H9 (cell line): ENCODE measurements at regions not wholly inside any gene's neighbourhood (a gene's known extent, or its start where the extent isn't known, plus 50 kb on each side); places are given as distances from the start of the nearest gene placed in this dataset.

Source experiments
- DNase-seq: peaks from one replicate; pipeline ENCODE4 v3.0.0-alpha.2; 2017
- H2AFZ ChIP-seq: one replicate; pipeline ENCODE4 v1.6.1; 2013; ENCODE audit warnings: mild to moderate bottlenecking, low read length, control low read depth, moderate library complexity
- H2AK5ac ChIP-seq: 2 replicates; pipeline ENCODE4 v1.6.1; 2013; ENCODE audit warnings: low read length, control low read depth, mixed read lengths; ENCODE audit not compliant: insufficient read length
- H2BK120ac ChIP-seq: one replicate; pipeline ENCODE4 v1.6.1; 2013; ENCODE audit warnings: low read depth, mild to moderate bottlenecking, low read length, control low read depth, inconsistent platforms; ENCODE audit not compliant: poor library complexity, severe bottlenecking
- H2BK12ac ChIP-seq: 2 replicates; pipeline ENCODE4 v1.6.1; 2013; ENCODE audit warnings: low read length, control low read depth, mixed read lengths, low read depth; ENCODE audit not compliant: insufficient read length
- H2BK15ac ChIP-seq: 2 replicates; pipeline ENCODE4 v1.6.1; 2013; ENCODE audit warnings: low read depth, low read length, control low read depth
- H2BK20ac ChIP-seq: one replicate; pipeline ENCODE4 v1.6.1; 2013; ENCODE audit warnings: low read depth, mild to moderate bottlenecking, low read length, control low read depth, inconsistent platforms; ENCODE audit not compliant: poor library complexity, severe bottlenecking
- H2BK5ac ChIP-seq: 2 replicates; pipeline ENCODE4 v1.6.1; 2013; ENCODE audit warnings: low read length, control low read depth, mixed read lengths; ENCODE audit not compliant: insufficient read length
- H3K14ac ChIP-seq: 2 replicates; pipeline ENCODE4 v1.6.1; 2013; ENCODE audit warnings: low read length, control low read depth; ENCODE audit not compliant: insufficient read depth
- H3K18ac ChIP-seq: 2 replicates; pipeline ENCODE4 v1.6.1; 2013; ENCODE audit warnings: low read depth, mild to moderate bottlenecking, mixed read lengths, low read length, control low read depth; ENCODE audit not compliant: insufficient read length
- H3K23ac ChIP-seq: 2 replicates; pipeline ENCODE4 v1.6.1; 2013; ENCODE audit warnings: low read length, control low read depth, mixed read lengths, low read depth; ENCODE audit not compliant: insufficient read length
- H3K23me2 ChIP-seq: 2 replicates; pipeline ENCODE4 v1.6.1; 2013; ENCODE audit warnings: low read depth, mild to moderate bottlenecking, mixed read lengths, low read length, control low read depth; ENCODE audit not compliant: insufficient read length, poor library complexity, severe bottlenecking
- H3K27ac ChIP-seq: 2 replicates; pipeline ENCODE4 v1.5.1; 2013; ENCODE audit warnings: low read length, control low read depth, mixed read lengths, low read depth; ENCODE audit not compliant: insufficient read length
- H3K27me3 ChIP-seq: 2 replicates; pipeline ENCODE4 v1.6.1; 2013; ENCODE audit warnings: low read length, control low read depth, inconsistent platforms; ENCODE audit not compliant: insufficient read depth
- H3K4ac ChIP-seq: 2 replicates; pipeline ENCODE4 v1.6.1; 2013; ENCODE audit warnings: low read depth, mild to moderate bottlenecking, control low read depth, inconsistent platforms, low read length, moderate library complexity
- H3K4me1 ChIP-seq: 2 replicates; pipeline ENCODE4 v1.6.1; 2013; ENCODE audit warnings: low read length, control low read depth, inconsistent platforms; ENCODE audit not compliant: insufficient read depth
- H3K4me2 ChIP-seq: 2 replicates; pipeline ENCODE4 v1.6.1; 2013; ENCODE audit warnings: low read length, control low read depth, mixed read lengths; ENCODE audit not compliant: insufficient read length, insufficient read depth
- H3K56ac ChIP-seq: 2 replicates; pipeline ENCODE4 v1.6.1; 2013; ENCODE audit warnings: low read depth, mild to moderate bottlenecking, mixed read lengths, low read length, control low read depth; ENCODE audit not compliant: insufficient read length
- H3K79me1 ChIP-seq: 2 replicates; pipeline ENCODE4 v1.6.1; 2013; ENCODE audit warnings: low read depth, mild to moderate bottlenecking, moderate library complexity, low read length, control low read depth, inconsistent platforms; ENCODE audit not compliant: insufficient read depth, poor library complexity, severe bottlenecking
- H3K79me2 ChIP-seq: 2 replicates; pipeline ENCODE4 v1.6.1; 2013; ENCODE audit warnings: low read length, control low read depth, inconsistent platforms; ENCODE audit not compliant: insufficient read depth
- H3K9ac ChIP-seq: 2 replicates; pipeline ENCODE4 v1.6.1; 2013; ENCODE audit warnings: low read length, control low read depth, mixed read lengths; ENCODE audit not compliant: insufficient read length; ENCODE audit errors: extremely low read depth
- H3K9me3 ChIP-seq: one replicate; pipeline ENCODE4 v1.6.1; 2013; ENCODE audit warnings: low read depth, low read length, inconsistent platforms; ENCODE audit not compliant: control insufficient read depth
- H3T11ph ChIP-seq: one replicate; pipeline ENCODE4 v1.6.1; 2013; ENCODE audit warnings: mild to moderate bottlenecking, low read length, control low read depth, inconsistent platforms
- H4K20me1 ChIP-seq: one replicate; pipeline ENCODE4 v1.6.1; 2013; ENCODE audit not compliant: control insufficient read depth, insufficient read length, insufficient read depth
- H4K5ac ChIP-seq: 2 replicates; pipeline ENCODE4 v1.6.1; 2013; ENCODE audit warnings: low read depth, mild to moderate bottlenecking, mixed read lengths, low read length, control low read depth; ENCODE audit not compliant: insufficient read length
- H4K8ac ChIP-seq: replicated peaks from 2 replicates; pipeline ENCODE4 v1.6.1; 2013; ENCODE audit warnings: low read length, control low read depth, mixed read lengths, low read depth; ENCODE audit not compliant: insufficient read length
- H4K91ac ChIP-seq: 2 replicates; pipeline ENCODE4 v1.6.1; 2013; ENCODE audit warnings: low read depth, mild to moderate bottlenecking, moderate library complexity, mixed read lengths, low read length, control low read depth; ENCODE audit not compliant: insufficient read length
- H3K27ac Mint-ChIP-seq, 3 experiments: 2 replicates in 2 of 3; 3 replicates in 1 of 3; pipeline ENCODE4 v1.8.0; 2020 to 2021; ENCODE audit warnings: mixed read lengths in 3 of 3, mild to moderate bottlenecking in 1 of 3, moderate library complexity in 1 of 3
- H3K27me3 Mint-ChIP-seq: 2 replicates; pipeline ENCODE4 v1.8.0; 2021; ENCODE audit warnings: low read depth, mild to moderate bottlenecking, moderate library complexity, mixed read lengths
- H3K36me3 Mint-ChIP-seq, 3 experiments: 2 replicates in 2 of 3; 3 replicates in 1 of 3; pipeline ENCODE4 v1.8.0; 2020 to 2021; ENCODE audit warnings: low read depth in 3 of 3, mixed read lengths in 3 of 3; ENCODE audit not compliant: insufficient read depth in 1 of 3
- H3K4me1 Mint-ChIP-seq, 2 experiments: 2 replicates each; pipeline ENCODE4 v1.8.0; 2020; ENCODE audit warnings: mixed read lengths in 2 of 2
- H3K4me3 Mint-ChIP-seq, 2 experiments: 2 replicates in 1 of 2; 3 replicates in 1 of 2; pipeline ENCODE4 v1.8.0; 2020 to 2021; ENCODE audit warnings: mild to moderate bottlenecking in 2 of 2, mixed read lengths in 2 of 2, moderate library complexity in 1 of 2
- H3K9me3 Mint-ChIP-seq, 2 experiments: 2 replicates in 1 of 2; 3 replicates in 1 of 2; pipeline ENCODE4 v1.8.0; 2020; ENCODE audit warnings: mild to moderate bottlenecking in 2 of 2, mixed read lengths in 2 of 2, moderate library complexity in 1 of 2
- WGBS: extraction: QIAGEN DNeasy Blood & Tissue Kit; methylation state at CpG from one replicate; pipeline ENCODE4 v1.1.7; 2013; ENCODE audit warnings: missing lambda C conversion rate, low lambda C conversion rate, mixed read lengths; ENCODE audit not compliant: insufficient read length; ENCODE audit errors: extremely low coverage; 5-methylcytosine and 5-hydroxymethylcytosine counted together
- TF ChIP-seq, protein P1 (sequence below): fragments of 200-600 bp; sonication (generic); conservative IDR thresholded peaks from 3 replicates; pipeline ENCODE4 v1.8.0; 2021; ENCODE audit warnings: antibody characterized with exemption, mild to moderate bottlenecking

DNA sequence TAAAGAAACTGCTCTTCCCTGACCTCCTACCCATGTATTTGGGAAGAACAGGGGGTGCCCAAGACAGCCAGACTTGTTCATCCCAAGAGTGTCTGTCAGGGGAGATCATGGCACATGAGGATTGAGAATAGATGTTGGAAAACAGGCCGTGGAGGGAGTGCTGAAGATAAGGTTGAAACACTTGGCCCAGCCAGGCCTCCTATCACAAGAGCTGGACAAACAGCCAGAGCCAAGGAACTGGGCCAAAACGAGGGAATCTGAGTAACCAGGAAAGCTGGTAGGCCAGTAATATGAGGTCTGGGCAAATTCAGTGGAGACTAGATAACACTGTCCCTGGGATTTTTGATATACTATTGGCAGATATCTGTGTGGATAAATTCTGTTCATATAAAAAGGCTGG is 161.7 kb downstream of the TMX1 start:
- no peak overlapping the region for H3K9ac ChIP-seq
- no peak overlapping the region for H3T11ph ChIP-seq
- no peak overlapping the region for H4K5ac ChIP-seq
- no peak overlapping the region for H2AFZ ChIP-seq
- H3K4ac ChIP-seq: no peak overlapping the region
- no peak overlapping the region for H2BK12ac ChIP-seq
- no peaks in the 10 kb centered on the region for H3K79me1 ChIP-seq
- H2BK15ac ChIP-seq: no peak overlapping the region
- DNase-seq: no peak
- no peaks in the 10 kb centered on the region for H4K20me1 ChIP-seq
- Mint-ChIP-seq H3K4me1 (peaks cover 3 to 7% of the 10 kb centered on the region in 2 experiments; a peak in 3 of 4 replicates), H3K4me3 (no peak overlapping the region), H3K36me3 (no peaks in the 10 kb centered on the region), H3K9me3 (no peaks in the 10 kb centered on the region), H3K27me3 (no peaks in the 10 kb centered on the region), H3K27ac (no peak overlapping the region)
- no peak overlapping the region for H3K18ac ChIP-seq
- no peak overlapping the region for H2BK120ac ChIP-seq
- H4K91ac ChIP-seq: no peak overlapping the region
- TF ChIP-seq, protein P1, sequence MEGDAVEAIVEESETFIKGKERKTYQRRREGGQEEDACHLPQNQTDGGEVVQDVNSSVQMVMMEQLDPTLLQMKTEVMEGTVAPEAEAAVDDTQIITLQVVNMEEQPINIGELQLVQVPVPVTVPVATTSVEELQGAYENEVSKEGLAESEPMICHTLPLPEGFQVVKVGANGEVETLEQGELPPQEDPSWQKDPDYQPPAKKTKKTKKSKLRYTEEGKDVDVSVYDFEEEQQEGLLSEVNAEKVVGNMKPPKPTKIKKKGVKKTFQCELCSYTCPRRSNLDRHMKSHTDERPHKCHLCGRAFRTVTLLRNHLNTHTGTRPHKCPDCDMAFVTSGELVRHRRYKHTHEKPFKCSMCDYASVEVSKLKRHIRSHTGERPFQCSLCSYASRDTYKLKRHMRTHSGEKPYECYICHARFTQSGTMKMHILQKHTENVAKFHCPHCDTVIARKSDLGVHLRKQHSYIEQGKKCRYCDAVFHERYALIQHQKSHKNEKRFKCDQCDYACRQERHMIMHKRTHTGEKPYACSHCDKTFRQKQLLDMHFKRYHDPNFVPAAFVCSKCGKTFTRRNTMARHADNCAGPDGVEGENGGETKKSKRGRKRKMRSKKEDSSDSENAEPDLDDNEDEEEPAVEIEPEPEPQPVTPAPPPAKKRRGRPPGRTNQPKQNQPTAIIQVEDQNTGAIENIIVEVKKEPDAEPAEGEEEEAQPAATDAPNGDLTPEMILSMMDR: no peak
- H3K27me3 ChIP-seq: no peaks in the 10 kb centered on the region
- no peak overlapping the region for H3K27ac ChIP-seq
- no peak overlapping the region for H2AK5ac ChIP-seq
- no peaks in the 10 kb centered on the region for H3K4me1 ChIP-seq
- WGBS: no CpG with 5 or more reads among the region's 2 CpGs
- H2BK5ac ChIP-seq: no peak overlapping the region
- H3K79me2 ChIP-seq: no peaks in the 10 kb centered on the region
- H3K14ac ChIP-seq: no peak overlapping the region
- H3K4me2 ChIP-seq: no peak overlapping the region
- no peak overlapping the region for H2BK20ac ChIP-seq
- H3K23ac ChIP-seq: no peak overlapping the region
- H3K23me2 ChIP-seq: no peaks in the 10 kb centered on the region
- no peak overlapping the region for H4K8ac ChIP-seq
- H3K56ac ChIP-seq: no peak overlapping the region
- no peaks in the 10 kb centered on the region for H3K9me3 ChIP-seq
